ENCODE measurements at regions not wholly inside any gene's neighbourhood (a gene's known extent, or its start where the extent isn't known, plus 50 kb on each side); places are given as distances from the start of the nearest gene placed in this dataset.

- Mint-ChIP-seq H3K27me3 (no peaks in the 10 kb centered on the region), H3K4me3 (no peak overlapping the region), H3K9me3 (no peaks in the 10 kb centered on the region), H3K36me3 (no peaks in the 10 kb centered on the region), H3K4me1 (no peaks in the 10 kb centered on the region), H3K27ac (no peak overlapping the region)
- DNase-seq, result no peak
Measured at GRCh38 chr6:163723759-163724158, 309.2 kb downstream of the QKI start.

GRCh38 chr6:163721922-163722692, 307.6 kb downstream of the QKI start:
- no peak for DNase-seq
- Mint-ChIP-seq H3K4me3 (no peak overlapping the region), H3K27ac (no peak overlapping the region), H3K9me3 (no peaks in the 10 kb centered on the region), H3K36me3 (no peaks in the 10 kb centered on the region), H3K4me1 (no peaks in the 10 kb centered on the region), H3K27me3 (no peaks in the 10 kb centered on the region)

- Mint-ChIP-seq H3K36me3 (no peaks in the 10 kb centered on the region), H3K9me3 (no peaks in the 10 kb centered on the region), H3K27me3 (no peaks in the 10 kb centered on the region), H3K27ac (no peak overlapping the region), H3K4me3 (no peak overlapping the region), H3K4me1 (no peaks in the 10 kb centered on the region)
- DNase-seq, result no peak
Measured at GRCh38 chr6:163721435-163721834, 306.9 kb downstream of the QKI start.

GRCh38 chr6:163720460-163721235, 306.1 kb downstream of the QKI start:
- H3K9me3 Mint-ChIP-seq, result no peaks in the 10 kb centered on the region
- no peak overlapping the region for H3K4me3 Mint-ChIP-seq
- no peaks in the 10 kb centered on the region for H3K27me3 Mint-ChIP-seq
- no peaks in the 10 kb centered on the region for H3K36me3 Mint-ChIP-seq
- no peak overlapping the region for H3K27ac Mint-ChIP-seq
- H3K4me1 Mint-ChIP-seq, result no peaks in the 10 kb centered on the region
- no peak for DNase-seq

- Mint-ChIP-seq H3K4me1 (no peaks in the 10 kb centered on the region), H3K9me3 (no peaks in the 10 kb centered on the region), H3K27ac (no peak overlapping the region), H3K36me3 (no peaks in the 10 kb centered on the region), H3K27me3 (no peaks in the 10 kb centered on the region), H3K4me3 (no peak overlapping the region)
- no peak for DNase-seq
Measured at GRCh38 chr6:163720005-163720404, 305.5 kb downstream of the QKI start.

- Mint-ChIP-seq H3K4me3 (no peak overlapping the region), H3K36me3 (no peaks in the 10 kb centered on the region), H3K4me1 (no peaks in the 10 kb centered on the region), H3K9me3 (no peaks in the 10 kb centered on the region), H3K27me3 (peaks cover 3% of the 10 kb centered on the region), H3K27ac (no peak overlapping the region)
- no peak for DNase-seq
Measured at GRCh38 chr6:163719028-163719742, 304.7 kb downstream of the QKI start.

- DNase-seq, result no peak
- peaks cover 3% of the 10 kb centered on the region for H3K27me3 Mint-ChIP-seq
- no peaks in the 10 kb centered on the region for H3K36me3 Mint-ChIP-seq
- no peaks in the 10 kb centered on the region for H3K9me3 Mint-ChIP-seq
- H3K4me1 Mint-ChIP-seq, result no peaks in the 10 kb centered on the region
- no peak overlapping the region for H3K27ac Mint-ChIP-seq
- no peak overlapping the region for H3K4me3 Mint-ChIP-seq
Measured at GRCh38 chr6:163718537-163718936, 304.0 kb downstream of the QKI start.

- Mint-ChIP-seq H3K4me1 (peaks cover 5% of the 10 kb centered on the region), H3K4me3 (no peak overlapping the region), H3K36me3 (no peaks in the 10 kb centered on the region), H3K27ac (no peak overlapping the region), H3K9me3 (no peaks in the 10 kb centered on the region), H3K27me3 (peaks cover 9% of the 10 kb centered on the region)
- no peak for DNase-seq
Measured at GRCh38 chr6:163717106-163717764, 302.7 kb downstream of the QKI start.

GRCh38 chr6:163716690-163717089, 302.2 kb downstream of the QKI start:
- DNase-seq, result no peak
- H3K4me3 Mint-ChIP-seq, result no peak overlapping the region
- no peaks in the 10 kb centered on the region for H3K9me3 Mint-ChIP-seq
- H3K27me3 Mint-ChIP-seq, result peaks cover 9% of the 10 kb centered on the region
- H3K4me1 Mint-ChIP-seq, result peaks cover 5% of the 10 kb centered on the region
- no peaks in the 10 kb centered on the region for H3K36me3 Mint-ChIP-seq
- H3K27ac Mint-ChIP-seq, result no peak overlapping the region

- peaks cover 5% of the 10 kb centered on the region for H3K4me1 Mint-ChIP-seq
Measured at GRCh38 chr6:163715846-163716245, 301.3 kb downstream of the QKI start.

GRCh38 chr6:163714179-163714578, 299.7 kb downstream of the QKI start:
- Mint-ChIP-seq H3K27me3 (peaks cover 12% of the 10 kb centered on the region), H3K9me3 (no peaks in the 10 kb centered on the region), H3K27ac (no peak overlapping the region), H3K36me3 (no peaks in the 10 kb centered on the region), H3K4me1 (peaks cover 5% of the 10 kb centered on the region), H3K4me3 (no peak overlapping the region)
- DNase-seq, result no peak

More at GRCh38 chr6:163715846-163716245, 301.3 kb downstream of the QKI start:
- DNase-seq, result no peak
- peaks cover 12% of the 10 kb centered on the region for H3K27me3 Mint-ChIP-seq
- no peaks in the 10 kb centered on the region for H3K36me3 Mint-ChIP-seq
- no peaks in the 10 kb centered on the region for H3K9me3 Mint-ChIP-seq
- H3K4me3 Mint-ChIP-seq, result no peak overlapping the region
- no peak overlapping the region for H3K27ac Mint-ChIP-seq

GRCh38 chr6:163712981-163713380, 298.5 kb downstream of the QKI start:
- DNase-seq, result no peak
- Mint-ChIP-seq H3K4me1 (peaks cover 5% of the 10 kb centered on the region), H3K4me3 (no peak overlapping the region), H3K9me3 (no peaks in the 10 kb centered on the region), H3K27me3 (peaks cover 16% of the 10 kb centered on the region), H3K27ac (no peak overlapping the region), H3K36me3 (no peaks in the 10 kb centered on the region)

- no peak overlapping the region for H3K4me3 Mint-ChIP-seq
- H3K36me3 Mint-ChIP-seq, result no peaks in the 10 kb centered on the region
- H3K27me3 Mint-ChIP-seq, result peaks cover 17% of the 10 kb centered on the region
- H3K4me1 Mint-ChIP-seq, result peaks cover 5% of the 10 kb centered on the region
- no peaks in the 10 kb centered on the region for H3K9me3 Mint-ChIP-seq
- no peak overlapping the region for H3K27ac Mint-ChIP-seq
- no peak for DNase-seq
Measured at GRCh38 chr6:163712566-163712961, 298.0 kb downstream of the QKI start.

GRCh38 chr6:163711615-163712565, 297.4 kb downstream of the QKI start:
- Mint-ChIP-seq H3K27me3 (peaks cover 20% of the 10 kb centered on the region), H3K4me1 (peaks cover 5% of the 10 kb centered on the region), H3K27ac (no peak overlapping the region), H3K4me3 (no peak overlapping the region), H3K9me3 (no peaks in the 10 kb centered on the region), H3K36me3 (no peaks in the 10 kb centered on the region)
- DNase-seq, result no peak

Data from activated naive CD8-positive, alpha-beta T cell treated with anti-CD3 and anti-CD28 coated beads for 36 hours (primary cell).